MM.1S (cell line): ENCODE measurements at regions not wholly inside any gene's neighbourhood (a gene's known extent, or its start where the extent isn't known, plus 50 kb on each side); places are given as distances from the start of the nearest gene placed in this dataset.

Experiments
- DNase-seq: peaks from one replicate; pipeline ENCODE4 v3.0.0-alpha.2; 2015
- H2AFZ ChIP-seq: fragments of 300-600 bp; sonication (generic); 2 replicates; pipeline ENCODE4 v1.6.0; 2016; ENCODE audit warnings: antibody characterized with exemption, low read length
- H3F3A ChIP-seq: fragments of 300-600 bp; sonication (generic); 2 replicates; pipeline ENCODE4 v1.6.1; 2016; ENCODE audit warnings: mild to moderate bottlenecking, antibody characterized with exemption, low read length, moderate library complexity, mixed read lengths; ENCODE audit not compliant: insufficient read depth
- H3K27ac ChIP-seq: fragments of 300-600 bp; sonication (generic); 2 replicates; pipeline ENCODE4 v1.5.1; 2016; ENCODE audit warnings: mild to moderate bottlenecking, low read length
- H3K27me3 ChIP-seq: fragments of 300-600 bp; sonication (generic); replicated peaks from 2 replicates; pipeline ENCODE4 v1.6.0; 2016; ENCODE audit warnings: low read length; ENCODE audit not compliant: insufficient read depth
- H3K36me3 ChIP-seq: fragments of 300-600 bp; sonication (generic); replicated peaks from 2 replicates; pipeline ENCODE4 v1.6.1; 2016; ENCODE audit warnings: mild to moderate bottlenecking, low read length, mixed read lengths; ENCODE audit not compliant: insufficient read depth
- H3K4me1 ChIP-seq: fragments of 300-600 bp; sonication (generic); 2 replicates; pipeline ENCODE4 v1.6.1; 2016; ENCODE audit warnings: low read length, mixed read lengths
- H3K4me2 ChIP-seq: fragments of 300-600 bp; sonication (generic); 2 replicates; pipeline ENCODE4 v1.6.0; 2016; ENCODE audit warnings: low read depth, low read length
- H3K4me3 ChIP-seq: fragments of 300-600 bp; sonication (generic); 2 replicates; pipeline ENCODE4 v1.5.1; 2016; ENCODE audit warnings: low read length, mixed read lengths
- H3K79me2 ChIP-seq: fragments of 300-600 bp; sonication (generic); 2 replicates; pipeline ENCODE4 v1.6.1; 2016; ENCODE audit warnings: mixed run types, low read length, mixed read lengths
- H3K9ac ChIP-seq: fragments of 300-600 bp; sonication (generic); 2 replicates; pipeline ENCODE4 v1.6.1; 2016; ENCODE audit warnings: low read length, mixed read lengths
- H3K9me2 ChIP-seq: fragments of 300-600 bp; sonication (generic); replicated peaks from 2 replicates; pipeline ENCODE4 v1.6.1; 2016; ENCODE audit warnings: mild to moderate bottlenecking, low read length, mixed read lengths; ENCODE audit not compliant: insufficient read depth
- H3K9me3 ChIP-seq: fragments of 300-600 bp; sonication (generic); replicated peaks from 2 replicates; pipeline ENCODE4 v1.6.1; 2016; ENCODE audit warnings: mild to moderate bottlenecking, low read length, mixed read lengths; ENCODE audit not compliant: insufficient read depth
- H4K20me1 ChIP-seq: fragments of 300-600 bp; sonication (generic); 2 replicates; pipeline ENCODE4 v1.6.1; 2016; ENCODE audit warnings: mild to moderate bottlenecking, low read length, moderate library complexity, mixed read lengths; ENCODE audit not compliant: insufficient read depth
- CTCF ChIP-seq: fragments of 300-600 bp; sonication (generic); IDR thresholded peaks from 2 replicates; pipeline ENCODE4 v1.5.1; 2016; ENCODE audit warnings: antibody characterized with exemption, low read length, mixed read lengths
- EZH2 ChIP-seq: fragments of 300-600 bp; sonication (generic); optimal IDR thresholded peaks from 2 replicates; pipeline ENCODE3; 2017; ENCODE audit warnings: low read depth, mild to moderate bottlenecking, antibody characterized with exemption, low read length, mixed read lengths
- EZH2phosphoT487 ChIP-seq: fragments of 300-600 bp; sonication (generic); IDR thresholded peaks from 2 replicates; pipeline ENCODE4 v1.6.1; 2018; ENCODE audit warnings: antibody characterized with exemption, low read length

GRCh38 chr5:142408981-142409481 lies 84.2 kb upstream of the SPRY4 start:
- H3K9me2 ChIP-seq = no peaks in the 10 kb centered on the region
- H3K4me2 ChIP-seq = no peak overlapping the region
- no peak overlapping the region for H2AFZ ChIP-seq
- no peak overlapping the region for H3K27ac ChIP-seq
- H3K9me3 ChIP-seq = no peaks in the 10 kb centered on the region
- H3K79me2 ChIP-seq = no peaks in the 10 kb centered on the region
- no peak for TF ChIP-seq EZH2
- TF ChIP-seq EZH2phosphoT487 = no peak
- no peak for TF ChIP-seq CTCF
- no peaks in the 10 kb centered on the region for H4K20me1 ChIP-seq
- H3K4me3 ChIP-seq = no peak overlapping the region
- DNase-seq = no peak
- H3F3A ChIP-seq = no peaks in the 10 kb centered on the region
- no peaks in the 10 kb centered on the region for H3K4me1 ChIP-seq
- H3K36me3 ChIP-seq = no peaks in the 10 kb centered on the region
- no peak overlapping the region for H3K9ac ChIP-seq
- H3K27me3 ChIP-seq = no peaks in the 10 kb centered on the region

GRCh38 chr5:142408536-142408935 lies 83.7 kb upstream of the SPRY4 start:
- no peak for DNase-seq
- H2AFZ ChIP-seq = no peak overlapping the region
- no peaks in the 10 kb centered on the region for H4K20me1 ChIP-seq
- no peaks in the 10 kb centered on the region for H3K36me3 ChIP-seq
- H3K79me2 ChIP-seq = no peaks in the 10 kb centered on the region
- H3F3A ChIP-seq = no peaks in the 10 kb centered on the region
- no peak overlapping the region for H3K4me3 ChIP-seq
- H3K9me3 ChIP-seq = no peaks in the 10 kb centered on the region
- no peaks in the 10 kb centered on the region for H3K4me1 ChIP-seq
- H3K9ac ChIP-seq = no peak overlapping the region
- no peaks in the 10 kb centered on the region for H3K27me3 ChIP-seq
- H3K4me2 ChIP-seq = no peak overlapping the region
- TF ChIP-seq EZH2phosphoT487 = no peak
- no peak for TF ChIP-seq EZH2
- TF ChIP-seq CTCF = no peak
- H3K27ac ChIP-seq = no peak overlapping the region
- H3K9me2 ChIP-seq = no peaks in the 10 kb centered on the region

GRCh38 chr5:142405814-142406395 lies 81.1 kb upstream of the SPRY4 start:
- H3K4me3 ChIP-seq = no peak overlapping the region
- TF ChIP-seq EZH2phosphoT487 = no peak
- TF ChIP-seq CTCF = no peak
- no peak for TF ChIP-seq EZH2
- no peak overlapping the region for H3K9ac ChIP-seq
- H3K27ac ChIP-seq = no peak overlapping the region
- no peaks in the 10 kb centered on the region for H3K27me3 ChIP-seq
- H3K79me2 ChIP-seq = no peaks in the 10 kb centered on the region
- no peaks in the 10 kb centered on the region for H3F3A ChIP-seq
- H3K36me3 ChIP-seq = no peaks in the 10 kb centered on the region
- H2AFZ ChIP-seq = no peak overlapping the region
- H4K20me1 ChIP-seq = no peaks in the 10 kb centered on the region
- no peak for DNase-seq
- H3K4me2 ChIP-seq = no peak overlapping the region
- H3K4me1 ChIP-seq = no peaks in the 10 kb centered on the region
- H3K9me2 ChIP-seq = no peaks in the 10 kb centered on the region
- no peaks in the 10 kb centered on the region for H3K9me3 ChIP-seq
